Nephron (organoid): ENCODE measurements at regions not wholly inside any gene's neighbourhood (a gene's known extent, or its start where the extent isn't known, plus 50 kb on each side); places are given as distances from the start of the nearest gene placed in this dataset.

Experiments
- H3K27ac Mint-ChIP-seq, 3 experiments: 2 replicates each; pipeline ENCODE4 v1.8.0; 2020; ENCODE audit warnings: mixed read lengths in 3 of 3, mild to moderate bottlenecking in 2 of 3, moderate library complexity in 1 of 3
- H3K27me3 Mint-ChIP-seq: 2 replicates; pipeline ENCODE4 v1.8.0; 2021; ENCODE audit warnings: low read depth, mild to moderate bottlenecking, moderate library complexity, mixed read lengths
- H3K36me3 Mint-ChIP-seq: 2 replicates; pipeline ENCODE4 v1.8.0; 2020; ENCODE audit warnings: low read depth, mixed read lengths
- H3K4me1 Mint-ChIP-seq: 2 replicates; pipeline ENCODE4 v1.8.0; 2020; ENCODE audit warnings: mixed read lengths
- H3K4me3 Mint-ChIP-seq, 3 experiments: 2 replicates each; pipeline ENCODE4 v1.8.0; 2020; ENCODE audit warnings: mild to moderate bottlenecking in 3 of 3, mixed read lengths in 3 of 3, moderate library complexity in 2 of 3
- H3K9me3 Mint-ChIP-seq: 2 replicates; pipeline ENCODE4 v1.8.0; 2020; ENCODE audit warnings: mixed read lengths
- TF ChIP-seq, protein P1 (sequence below), 3 experiments: fragments of 200-600 bp; sonication (generic); IDR thresholded peaks; one replicate each; pipeline ENCODE4 v1.5.0; 2021; ENCODE audit warnings: antibody characterized with exemption in 3 of 3; ENCODE audit not compliant: unreplicated experiment in 3 of 3

DNA sequence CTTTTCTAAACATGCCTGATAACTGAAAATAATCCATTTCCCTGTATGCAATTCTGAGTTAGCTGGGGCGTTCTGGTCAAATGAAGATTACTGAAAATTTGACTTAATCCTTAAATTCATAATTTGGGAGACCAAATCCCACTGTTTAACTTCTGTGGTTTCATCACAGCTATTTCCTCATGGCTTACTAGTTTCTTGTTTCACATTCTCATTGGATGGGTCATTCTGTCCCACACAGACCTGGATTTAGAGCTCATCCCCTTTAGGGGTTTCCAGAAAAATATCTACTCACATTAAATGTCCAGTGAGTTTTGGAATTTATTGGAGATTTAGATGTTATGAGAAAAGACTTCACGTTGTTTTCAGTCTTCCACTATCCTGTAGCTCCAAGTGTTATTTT is 709.3 kb upstream of the KLHL1 start:
- TF ChIP-seq, protein P1, sequence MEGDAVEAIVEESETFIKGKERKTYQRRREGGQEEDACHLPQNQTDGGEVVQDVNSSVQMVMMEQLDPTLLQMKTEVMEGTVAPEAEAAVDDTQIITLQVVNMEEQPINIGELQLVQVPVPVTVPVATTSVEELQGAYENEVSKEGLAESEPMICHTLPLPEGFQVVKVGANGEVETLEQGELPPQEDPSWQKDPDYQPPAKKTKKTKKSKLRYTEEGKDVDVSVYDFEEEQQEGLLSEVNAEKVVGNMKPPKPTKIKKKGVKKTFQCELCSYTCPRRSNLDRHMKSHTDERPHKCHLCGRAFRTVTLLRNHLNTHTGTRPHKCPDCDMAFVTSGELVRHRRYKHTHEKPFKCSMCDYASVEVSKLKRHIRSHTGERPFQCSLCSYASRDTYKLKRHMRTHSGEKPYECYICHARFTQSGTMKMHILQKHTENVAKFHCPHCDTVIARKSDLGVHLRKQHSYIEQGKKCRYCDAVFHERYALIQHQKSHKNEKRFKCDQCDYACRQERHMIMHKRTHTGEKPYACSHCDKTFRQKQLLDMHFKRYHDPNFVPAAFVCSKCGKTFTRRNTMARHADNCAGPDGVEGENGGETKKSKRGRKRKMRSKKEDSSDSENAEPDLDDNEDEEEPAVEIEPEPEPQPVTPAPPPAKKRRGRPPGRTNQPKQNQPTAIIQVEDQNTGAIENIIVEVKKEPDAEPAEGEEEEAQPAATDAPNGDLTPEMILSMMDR (IDR thresholded peaks at IDR 0.05; ENCODE audit: unreplicated experiment in 3 of 3) = no peak
- Mint-ChIP-seq H3K27me3 (no peaks in the 10 kb centered on the region), H3K36me3 (no peaks in the 10 kb centered on the region), H3K4me1 (no peaks in the 10 kb centered on the region), H3K9me3 (peaks cover 2% of the 10 kb centered on the region), H3K27ac (no peak overlapping the region), H3K4me3 (no peak overlapping the region)

GRCh38 chr13:70816853-70817252 is 708.6 kb upstream of the KLHL1 start:
- Mint-ChIP-seq H3K27me3 (no peaks in the 10 kb centered on the region), H3K4me3 (no peak overlapping the region), H3K36me3 (no peaks in the 10 kb centered on the region), H3K9me3 (peaks cover 2% of the 10 kb centered on the region), H3K27ac (no peak overlapping the region), H3K4me1 (no peaks in the 10 kb centered on the region)
- TF ChIP-seq, protein P1 (IDR thresholded peaks at IDR 0.05; ENCODE audit: unreplicated experiment in 3 of 3) = no peak

- Mint-ChIP-seq H3K4me3 (no peak overlapping the region), H3K9me3 (peaks cover 2% of the 10 kb centered on the region), H3K36me3 (no peaks in the 10 kb centered on the region), H3K27me3 (no peaks in the 10 kb centered on the region), H3K27ac (no peak overlapping the region), H3K4me1 (no peaks in the 10 kb centered on the region)
- TF ChIP-seq, protein P1 (IDR thresholded peaks at IDR 0.05; ENCODE audit: unreplicated experiment in 3 of 3) = no peak
These were observed 706.4 kb upstream of the KLHL1 start for GRCh38 chr13:70814684-70815083.

GRCh38 chr13:70812481-70812880 is 704.2 kb upstream of the KLHL1 start:
- Mint-ChIP-seq H3K4me1 (no peaks in the 10 kb centered on the region), H3K36me3 (no peaks in the 10 kb centered on the region), H3K27ac (no peak overlapping the region), H3K9me3 (peaks cover 7% of the 10 kb centered on the region), H3K4me3 (no peak overlapping the region), H3K27me3 (no peaks in the 10 kb centered on the region)
- TF ChIP-seq, protein P1 (IDR thresholded peaks at IDR 0.05; ENCODE audit: unreplicated experiment in 3 of 3) = no peak

- TF ChIP-seq, protein P1 (IDR thresholded peaks at IDR 0.05; ENCODE audit: unreplicated experiment in 3 of 3) = no peak
- Mint-ChIP-seq H3K27ac (no peak overlapping the region), H3K9me3 (peaks cover 7% of the 10 kb centered on the region), H3K36me3 (no peaks in the 10 kb centered on the region), H3K27me3 (no peaks in the 10 kb centered on the region), H3K4me3 (no peak overlapping the region), H3K4me1 (no peaks in the 10 kb centered on the region)
These were observed 701.3 kb upstream of the KLHL1 start for GRCh38 chr13:70809588-70809987.

- Mint-ChIP-seq H3K36me3 (no peaks in the 10 kb centered on the region), H3K4me3 (no peak overlapping the region), H3K4me1 (no peaks in the 10 kb centered on the region), H3K27me3 (no peaks in the 10 kb centered on the region), H3K9me3 (no peaks in the 10 kb centered on the region), H3K27ac (no peak overlapping the region)
- TF ChIP-seq, protein P1 (IDR thresholded peaks at IDR 0.05; ENCODE audit: unreplicated experiment in 3 of 3) = no peak
These were observed 690.1 kb upstream of the KLHL1 start for GRCh38 chr13:70798385-70798784.
